Spinal cord (tissue), 9 donors: ENCODE measurements at regions not wholly inside any gene's neighbourhood (a gene's known extent, or its start where the extent isn't known, plus 50 kb on each side); places are given as distances from the start of the nearest gene placed in this dataset.
"Not testable (repeated sequence)": the region's sequence is repeated elsewhere in the genome, so short reads cannot be mapped to it uniquely, and the experiment has no call there.

Source experiments
- DNase-seq, 6 donors: peaks; one replicate each; pipeline versions ENCODE4 v3.0.0 to v3.0.0-alpha.2; 2013 to 2015; ENCODE audit warnings: low spot score in 6 of 6, low read depth in 4 of 6
- H3K27ac ChIP-seq: one replicate; pipeline ENCODE4 v1.5.1; 2013; ENCODE audit warnings: low read depth, low read length, control low read depth
- H3K27me3 ChIP-seq: one replicate; pipeline ENCODE4 v1.6.1; 2013; ENCODE audit warnings: low read length; ENCODE audit not compliant: control insufficient read depth, insufficient read depth
- H3K36me3 ChIP-seq: one replicate; pipeline ENCODE4 v1.6.1; 2013; ENCODE audit warnings: low read length; ENCODE audit not compliant: control insufficient read depth, insufficient read depth
- H3K4me1 ChIP-seq: one replicate; pipeline ENCODE4 v1.6.1; 2013; ENCODE audit warnings: low read length; ENCODE audit not compliant: control insufficient read depth, insufficient read depth
- H3K4me3 ChIP-seq: one replicate; pipeline ENCODE4 v1.5.1; 2013; ENCODE audit warnings: low read depth, low read length, control low read depth
- H3K9me3 ChIP-seq: one replicate; pipeline ENCODE4 v1.6.1; 2013; ENCODE audit warnings: low read length; ENCODE audit not compliant: control insufficient read depth, insufficient read depth
- WGBS: methylation state at CpG from one replicate; pipeline ENCODE4 v1.1.5; 2013; ENCODE audit warnings: missing lambda C conversion rate; ENCODE audit not compliant: insufficient coverage; 5-methylcytosine and 5-hydroxymethylcytosine counted together
- donor health status: healthy.

DNA sequence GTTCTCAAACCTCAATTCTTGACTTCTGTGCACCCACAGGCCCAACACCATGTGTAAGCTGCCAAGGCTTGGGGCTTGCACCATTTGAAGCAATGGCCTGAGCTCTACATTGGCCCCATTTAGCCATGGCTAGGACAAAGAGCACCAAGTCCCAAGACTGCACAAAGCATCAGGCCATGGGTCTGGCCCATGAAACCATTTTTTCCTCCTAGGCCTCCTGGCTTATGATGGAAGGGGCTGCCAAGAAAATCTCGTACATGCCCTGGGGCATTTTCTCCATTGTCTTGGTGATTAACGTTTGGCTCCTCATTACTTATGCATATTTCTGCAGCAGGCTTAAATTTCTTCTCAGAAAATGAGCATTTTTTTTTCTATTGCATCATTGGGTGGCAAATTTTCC, 1128.7 kb upstream of the ADGRB3 start:
- Histone ChIP-seq H3K4me3 (no peak overlapping the region), H3K27me3 (no peaks in the 10 kb centered on the region), H3K36me3 (no peaks in the 10 kb centered on the region), H3K27ac (no peak overlapping the region), H3K9me3 (no peaks in the 10 kb centered on the region), H3K4me1 (no peaks in the 10 kb centered on the region)
- DNase-seq: no peak
- WGBS: 40% methylated on average over 1 of the region's 2 CpGs

DNA sequence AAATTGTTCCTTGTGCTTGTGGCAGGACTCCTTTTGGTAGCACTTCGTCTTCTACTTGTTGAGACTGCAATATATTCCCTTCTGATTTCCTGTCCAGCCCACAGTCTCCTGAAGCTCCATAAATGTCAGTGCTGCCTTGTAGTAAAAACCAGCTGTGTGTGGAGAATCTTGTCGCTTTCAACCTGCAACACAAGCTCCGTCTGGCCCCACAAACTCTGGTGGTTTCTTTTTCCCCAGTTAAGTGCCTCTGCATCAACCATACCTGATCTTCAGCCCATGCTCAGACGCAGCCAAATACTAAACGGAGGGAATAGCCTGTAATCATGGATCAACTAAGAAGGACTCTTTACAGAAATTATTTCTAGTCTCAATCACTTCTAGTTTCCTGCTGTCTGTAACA, 1133.3 kb upstream of the ADGRB3 start:
- Histone ChIP-seq H3K27ac (no peak overlapping the region), H3K9me3 (no peaks in the 10 kb centered on the region), H3K27me3 (no peaks in the 10 kb centered on the region), H3K4me3 (no peak overlapping the region), H3K4me1 (no peaks in the 10 kb centered on the region), H3K36me3 (no peaks in the 10 kb centered on the region)
- WGBS: 67% methylated on average over 1 of the region's 5 CpGs
- no peak for DNase-seq

DNA sequence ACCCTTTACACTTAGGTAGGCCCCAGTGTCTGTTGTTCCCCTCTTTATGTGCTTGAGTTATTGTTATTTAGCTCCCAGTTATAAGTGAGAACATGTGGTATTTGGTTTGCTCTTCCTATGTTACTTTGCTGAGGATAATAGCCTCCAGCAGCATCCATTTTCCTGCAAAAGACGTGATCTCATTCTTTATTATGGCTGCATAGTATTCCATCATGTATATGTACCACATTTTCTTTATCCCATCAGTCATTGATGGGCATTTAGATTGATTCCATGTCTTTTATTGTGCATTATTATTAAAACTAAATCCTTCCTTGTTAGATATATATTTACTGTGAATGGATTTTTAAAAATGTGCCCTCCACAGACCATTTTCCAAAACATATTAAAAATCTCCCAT, 1137.3 kb upstream of the ADGRB3 start:
- WGBS: no CpG with 5 or more reads among the region's 1 CpG
- Histone ChIP-seq H3K27ac (no peak overlapping the region), H3K27me3 (no peaks in the 10 kb centered on the region), H3K4me3 (no peak overlapping the region), H3K36me3 (no peaks in the 10 kb centered on the region), H3K9me3 (no peaks in the 10 kb centered on the region), H3K4me1 (no peaks in the 10 kb centered on the region)
- no peak for DNase-seq

DNA sequence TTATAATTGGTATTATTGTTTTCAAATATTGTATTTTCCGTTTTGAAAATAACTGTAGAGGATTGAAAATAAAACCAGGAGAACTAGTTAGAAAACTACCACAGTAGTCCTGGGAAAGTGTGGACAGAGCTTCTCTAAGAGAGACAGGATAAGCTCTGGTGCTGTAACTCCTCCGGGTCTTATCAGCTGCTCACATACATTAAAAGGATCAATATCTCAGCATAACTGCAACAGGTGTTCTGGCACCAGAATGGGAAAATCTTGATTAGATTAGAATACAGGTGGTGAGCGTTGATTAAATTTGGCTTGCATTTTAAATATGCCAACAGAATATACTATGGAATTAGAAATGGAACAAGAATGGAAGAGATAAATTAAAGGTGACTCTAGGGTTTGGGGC, 1138.9 kb upstream of the ADGRB3 start:
- WGBS: no CpG with 5 or more reads among the region's 3 CpGs
- H3K4me1 ChIP-seq: no peaks in the 10 kb centered on the region

DNA sequence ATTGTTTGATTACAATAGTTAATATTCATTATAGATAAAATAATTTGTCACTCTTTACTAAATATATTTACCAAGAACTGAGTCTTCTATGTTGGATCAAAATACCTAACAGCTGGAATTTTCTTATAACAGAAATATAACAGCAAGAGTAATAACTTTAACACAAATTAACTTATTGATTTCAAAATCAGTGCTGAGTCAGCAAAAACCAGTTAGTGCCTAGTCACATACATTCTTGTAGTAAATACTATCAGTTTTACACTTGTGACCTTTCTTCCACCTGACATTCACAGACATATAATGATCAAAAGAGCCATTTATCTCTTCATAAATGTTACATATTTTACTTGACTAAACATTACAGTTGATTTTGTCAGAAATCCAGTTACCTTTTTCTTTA, 1141.4 kb upstream of the ADGRB3 start:
- Histone ChIP-seq H3K27me3 (no peaks in the 10 kb centered on the region), H3K9me3 (peaks cover 2% of the 10 kb centered on the region), H3K27ac (no peak overlapping the region), H3K4me1 (no peaks in the 10 kb centered on the region), H3K4me3 (no peak overlapping the region), H3K36me3 (no peaks in the 10 kb centered on the region)
- DNase-seq: no peak

More for the DNA sequence above, 1138.9 kb upstream of the ADGRB3 start:
- no peak for DNase-seq
- Histone ChIP-seq H3K36me3 (no peaks in the 10 kb centered on the region), H3K27ac (no peak overlapping the region), H3K4me3 (no peak overlapping the region), H3K27me3 (no peaks in the 10 kb centered on the region), H3K9me3 (peaks cover 1% of the 10 kb centered on the region)

DNA sequence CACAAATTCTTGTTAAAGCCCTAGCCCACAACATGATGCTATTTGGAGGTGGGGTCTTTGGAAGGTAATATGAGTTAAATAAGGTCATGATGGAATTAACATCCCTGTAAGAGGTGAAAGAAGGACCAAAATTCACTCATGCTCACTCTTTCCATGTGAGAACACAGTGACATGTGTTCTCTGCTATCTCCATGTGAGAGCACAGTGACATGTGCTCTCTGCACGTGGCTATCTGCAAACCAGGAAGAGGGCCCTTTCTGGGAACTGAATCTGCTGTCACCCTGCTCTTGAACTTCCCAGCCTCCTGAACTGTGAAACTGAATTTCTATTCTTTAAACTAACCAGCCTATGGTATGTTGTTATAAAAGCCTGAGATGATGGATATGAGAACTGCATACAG, 1159.4 kb upstream of the ADGRB3 start:
- H3K36me3 ChIP-seq: no peaks in the 10 kb centered on the region
- no peaks in the 10 kb centered on the region for H3K4me1 ChIP-seq
- no peaks in the 10 kb centered on the region for H3K27me3 ChIP-seq
- DNase-seq: no peak
- H3K27ac ChIP-seq: no peak overlapping the region
- no peaks in the 10 kb centered on the region for H3K9me3 ChIP-seq
- H3K4me3 ChIP-seq: no peak overlapping the region
- WGBS: 80% methylated on average over 1 of the region's 1 CpG

DNA sequence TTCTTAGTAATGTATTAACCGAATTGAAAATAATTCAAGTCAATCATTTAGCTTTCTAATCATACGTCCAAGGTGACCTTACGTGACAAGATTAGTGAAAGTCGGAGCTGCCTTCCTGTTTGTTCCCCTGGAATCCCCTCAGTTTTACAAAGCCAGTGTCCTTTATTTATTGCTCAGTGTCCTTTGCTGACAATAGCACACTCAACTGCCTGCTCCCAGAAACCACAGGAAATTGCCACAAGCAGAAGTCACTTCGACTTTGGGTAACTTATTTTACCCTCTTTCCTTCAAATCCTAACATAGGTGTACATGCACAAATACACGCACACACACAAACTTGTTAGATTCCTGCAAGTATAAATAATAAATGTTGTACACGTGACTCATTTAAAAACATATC, 1167.7 kb upstream of the ADGRB3 start:
- 76% methylated on average over 4 of the region's 7 CpGs for WGBS

DNA sequence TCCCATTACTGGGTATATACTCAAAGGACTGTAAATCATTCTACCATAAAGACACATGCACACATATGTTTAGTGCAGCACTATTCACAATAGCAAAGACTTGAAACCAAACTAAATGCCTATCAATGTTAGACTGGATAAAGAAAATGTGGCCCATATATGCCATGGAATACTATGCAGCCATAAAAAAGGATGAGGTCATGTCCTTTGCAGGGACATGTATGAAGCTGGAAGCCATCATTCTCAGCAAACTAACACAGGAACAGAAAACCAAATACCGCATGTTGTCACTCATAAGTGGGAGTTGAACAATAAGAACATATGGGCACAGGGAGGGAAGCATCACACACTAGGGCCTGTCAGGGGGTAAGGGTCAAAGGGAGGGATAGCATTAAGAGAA, 1172.4 kb upstream of the ADGRB3 start:
- H3K36me3 ChIP-seq, H3K27ac ChIP-seq, H3K27me3 ChIP-seq, H3K4me3 ChIP-seq, H3K9me3 ChIP-seq, DNase-seq, H3K4me1 ChIP-seq: not testable (repeated sequence)
- no CpG with 5 or more reads among the region's 1 CpG for WGBS

More for the DNA sequence above, 1167.7 kb upstream of the ADGRB3 start:
- Histone ChIP-seq H3K36me3 (no peaks in the 10 kb centered on the region), H3K27ac (no peak overlapping the region), H3K4me3 (no peak overlapping the region), H3K4me1 (no peaks in the 10 kb centered on the region), H3K9me3 (no peaks in the 10 kb centered on the region), H3K27me3 (no peaks in the 10 kb centered on the region)
- DNase-seq: no peak

DNA sequence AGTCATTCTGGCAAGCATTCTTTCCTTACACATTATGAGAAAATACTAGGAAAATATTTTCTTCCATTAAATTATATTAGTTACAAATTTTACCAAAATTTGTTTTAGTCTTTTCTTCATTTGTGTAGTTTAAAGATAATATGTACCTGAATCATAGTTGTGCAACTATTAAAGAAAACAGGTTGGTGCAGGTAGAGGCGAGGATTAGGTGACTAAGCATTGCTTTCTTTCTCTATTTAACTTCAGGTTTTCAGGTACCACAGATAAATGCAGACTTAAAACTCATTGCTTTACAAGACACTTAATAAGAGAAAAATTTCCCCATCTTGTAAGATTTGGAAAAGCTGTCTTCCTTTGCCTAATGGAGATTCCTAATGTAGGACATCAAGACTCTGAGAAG, 1175.5 kb upstream of the ADGRB3 start:
- Histone ChIP-seq H3K4me1 (no peaks in the 10 kb centered on the region), H3K9me3 (no peaks in the 10 kb centered on the region), H3K36me3 (no peaks in the 10 kb centered on the region), H3K27ac (no peak overlapping the region), H3K4me3 (no peak overlapping the region), H3K27me3 (no peaks in the 10 kb centered on the region)
- no peak for DNase-seq
- WGBS: no CpG with 5 or more reads among the region's 1 CpG

DNA sequence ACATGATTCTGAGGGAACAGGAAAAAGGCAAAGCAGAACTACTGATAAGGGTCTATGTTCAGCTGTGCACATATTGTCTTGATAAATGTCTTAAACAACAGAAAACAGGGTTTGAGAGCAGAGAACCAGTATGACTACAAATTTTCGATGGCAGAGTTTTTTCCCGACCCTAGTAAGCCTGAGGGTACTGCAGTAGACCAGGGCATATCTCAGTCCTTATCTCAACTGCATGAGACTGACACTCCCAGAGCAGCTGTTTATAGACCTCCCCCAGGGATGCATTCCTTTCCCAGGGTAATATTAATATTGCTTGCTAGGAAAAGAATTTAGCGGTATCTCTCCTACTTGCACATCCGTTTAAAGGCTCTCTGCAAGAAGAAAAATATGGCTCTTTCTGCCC, 1176.8 kb upstream of the ADGRB3 start:
- H3K9me3 ChIP-seq: no peaks in the 10 kb centered on the region
- H3K27ac ChIP-seq: no peak overlapping the region
- WGBS: 87% methylated on average over 2 of the region's 4 CpGs
- H3K4me1 ChIP-seq: no peaks in the 10 kb centered on the region
- no peaks in the 10 kb centered on the region for H3K27me3 ChIP-seq
- no peak overlapping the region for H3K4me3 ChIP-seq
- DNase-seq: no peak
- H3K36me3 ChIP-seq: no peaks in the 10 kb centered on the region
